Adrenal gland (tissue), 9 donors: ENCODE measurements at regions not wholly inside any gene's neighbourhood (a gene's known extent, or its start where the extent isn't known, plus 50 kb on each side); places are given as distances from the start of the nearest gene placed in this dataset.

ENCODE experiments used
- DNase-seq, 7 donors: peaks; one replicate each; pipeline ENCODE4 v3.0.0-alpha.2; 2019 to 2020
- H3K27ac ChIP-seq, 5 donors: fragments of 200-600 bp; sonication (generic) in 4 of 5; 1 replicate in 3 of 5; 2 replicates in 2 of 5; pipeline versions ENCODE4 v1.5.1 to v1.8.0; 2016 to 2020; ENCODE audit warnings: mild to moderate bottlenecking in 1 of 5
- H3K27me3 ChIP-seq: fragments of 200-600 bp; 2 replicates; pipeline ENCODE4 v1.8.0; 2021
- H3K36me3 ChIP-seq, 2 donors: fragments of 200-600 bp; replicated peaks in 1 of 2; 1 replicate in 1 of 2; 2 replicates in 1 of 2; pipeline versions ENCODE4 v1.5.1 to v1.8.0; 2018 to 2022
- H3K4me1 ChIP-seq, 2 donors: fragments of 200-600 bp; replicated peaks in 1 of 2; 1 replicate in 1 of 2; 2 replicates in 1 of 2; pipeline versions ENCODE4 v1.5.1 to v1.8.0; 2018 to 2021
- H3K4me3 ChIP-seq, 4 donors: fragments of 200-600 bp; sonication (generic) in 3 of 4; one replicate each; pipeline ENCODE4 v1.5.1; 2016 to 2018
- H3K9me3 ChIP-seq, 3 donors: fragments of 200-600 bp; sonication (generic) in 1 of 3; replicated peaks in 1 of 3; 1 replicate in 2 of 3; 2 replicates in 1 of 3; pipeline versions ENCODE4 v1.5.1 to v1.8.0; 2016 to 2021
- POLR2A ChIP-seq, 2 donors: fragments of 450-650 bp; IDR thresholded peaks; one replicate each; pipeline ENCODE4 v1.6.1; 2017; ENCODE audit warnings: antibody characterized with exemption in 2 of 2, mild to moderate bottlenecking in 2 of 2, moderate library complexity in 1 of 2
- WGBS, 4 donors: extraction: QIAGEN DNeasy Blood & Tissue Kit in 2 of 4; methylation state at CpG; one replicate each; pipeline versions ENCODE4 v1.1.5 to v1.1.7; 2013 to 2017; 5-methylcytosine and 5-hydroxymethylcytosine counted together
- intact Hi-C, 2 donors: fragments of 100-400 bp; cut with DNase I; formaldehyde crosslinking; loops; one replicate each; pipeline versions ENCODE4 v1.14.1 to v1.15.0; 2022 to 2023
- TF ChIP-seq, protein P1 (sequence below), 6 experiments: fragments of 450-650 bp in 4 of 6; fragments of 200-600 bp in 2 of 6; sonication (generic) in 1 of 6; IDR thresholded peaks; 1 replicate in 5 of 6; 2 replicates in 1 of 6; pipeline versions ENCODE4 v1.5.1 to v1.8.0; 2016 to 2021; ENCODE audit warnings: antibody characterized with exemption in 6 of 6, mild to moderate bottlenecking in 2 of 6, moderate library complexity in 1 of 6
- donor health status: healthy with polysubstance abuse.
- donor health status: Bipolar disorder and iron deficiency.
- donor health status: DM: yes; HTN: yes; CAD: no.
- donor health status: DM: no; HTN: no; CAD: no.
- donor health status: DM: no; HTN: no; CAD: no.

DNA sequence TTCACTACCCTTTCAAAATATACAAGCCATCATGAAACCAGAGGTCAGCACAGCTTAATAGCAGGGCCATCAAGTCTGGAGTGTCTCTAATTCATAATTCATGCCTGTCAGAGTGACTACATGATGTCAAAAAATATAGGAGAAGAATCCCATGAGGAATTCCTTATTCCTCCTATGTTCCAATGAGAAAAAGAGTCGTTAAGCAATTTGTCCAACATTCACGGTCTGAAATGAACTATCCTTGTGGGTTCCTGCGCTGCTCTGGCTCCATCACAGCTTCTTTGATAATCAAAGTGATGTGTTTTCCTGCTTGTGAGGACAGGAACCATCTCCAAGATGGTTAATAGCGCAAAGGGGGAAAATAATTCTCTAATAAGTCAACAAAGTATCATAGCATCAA, 560.4 kb upstream of the KLHL29 start:
- Histone ChIP-seq H3K27ac (no peak overlapping the region), H3K9me3 (no peaks in the 10 kb centered on the region), H3K27me3 (no peaks in the 10 kb centered on the region), H3K4me1 (no peaks in the 10 kb centered on the region), H3K4me3 (no peak overlapping the region), H3K36me3 (no peaks in the 10 kb centered on the region)
- TF ChIP-seq, protein P1, sequence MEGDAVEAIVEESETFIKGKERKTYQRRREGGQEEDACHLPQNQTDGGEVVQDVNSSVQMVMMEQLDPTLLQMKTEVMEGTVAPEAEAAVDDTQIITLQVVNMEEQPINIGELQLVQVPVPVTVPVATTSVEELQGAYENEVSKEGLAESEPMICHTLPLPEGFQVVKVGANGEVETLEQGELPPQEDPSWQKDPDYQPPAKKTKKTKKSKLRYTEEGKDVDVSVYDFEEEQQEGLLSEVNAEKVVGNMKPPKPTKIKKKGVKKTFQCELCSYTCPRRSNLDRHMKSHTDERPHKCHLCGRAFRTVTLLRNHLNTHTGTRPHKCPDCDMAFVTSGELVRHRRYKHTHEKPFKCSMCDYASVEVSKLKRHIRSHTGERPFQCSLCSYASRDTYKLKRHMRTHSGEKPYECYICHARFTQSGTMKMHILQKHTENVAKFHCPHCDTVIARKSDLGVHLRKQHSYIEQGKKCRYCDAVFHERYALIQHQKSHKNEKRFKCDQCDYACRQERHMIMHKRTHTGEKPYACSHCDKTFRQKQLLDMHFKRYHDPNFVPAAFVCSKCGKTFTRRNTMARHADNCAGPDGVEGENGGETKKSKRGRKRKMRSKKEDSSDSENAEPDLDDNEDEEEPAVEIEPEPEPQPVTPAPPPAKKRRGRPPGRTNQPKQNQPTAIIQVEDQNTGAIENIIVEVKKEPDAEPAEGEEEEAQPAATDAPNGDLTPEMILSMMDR (IDR thresholded peaks at IDR 0.05) = no peak
- no peak for TF ChIP-seq POLR2A (IDR thresholded peaks at IDR 0.05)
- WGBS, 4 donors = 82 to 86% (median 84%) methylated on average over 4 of the region's 4 CpGs
- no peak for DNase-seq
- intact Hi-C loops = no loop called here

DNA sequence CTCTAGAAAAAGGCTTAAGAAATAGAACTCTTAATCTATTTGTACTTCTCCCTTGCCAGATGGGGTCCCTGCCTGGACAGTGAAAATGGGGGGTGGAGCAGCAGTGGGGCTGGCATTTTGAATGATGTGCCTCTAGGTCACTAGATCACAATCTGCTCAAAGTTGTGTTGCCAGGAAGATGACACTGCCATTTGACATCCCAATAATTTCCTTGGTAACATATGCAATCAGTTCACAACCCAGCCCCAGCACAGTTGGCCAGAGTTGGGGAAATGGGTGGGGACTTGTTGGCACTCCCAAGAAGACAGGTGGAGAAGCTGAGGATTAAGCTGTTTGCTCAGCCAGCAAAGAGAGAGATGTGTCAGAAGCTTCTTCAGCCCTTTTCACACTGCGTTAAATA, 558.3 kb upstream of the KLHL29 start:
- no peaks in the 10 kb centered on the region for H3K36me3 ChIP-seq
- DNase-seq = no peak
- TF ChIP-seq, protein P1 (IDR thresholded peaks at IDR 0.05) = no peak
- no peak for TF ChIP-seq POLR2A (IDR thresholded peaks at IDR 0.05)
- intact Hi-C loops = no loop called here
- H3K4me3 ChIP-seq = no peak overlapping the region
- H3K27ac ChIP-seq = no peak overlapping the region
- WGBS, 4 donors = 44 to 100% (median 93%) methylated on average over 1 of the region's 1 CpG
- no peaks in the 10 kb centered on the region for H3K9me3 ChIP-seq
- H3K27me3 ChIP-seq = no peaks in the 10 kb centered on the region
- no peaks in the 10 kb centered on the region for H3K4me1 ChIP-seq

- H3K4me3 ChIP-seq = no peak overlapping the region
- H3K36me3 ChIP-seq = no peaks in the 10 kb centered on the region
- no peaks in the 10 kb centered on the region for H3K9me3 ChIP-seq
- H3K27me3 ChIP-seq = no peaks in the 10 kb centered on the region
- TF ChIP-seq, protein P1 (IDR thresholded peaks at IDR 0.05) = no peak
- no peak for TF ChIP-seq POLR2A (IDR thresholded peaks at IDR 0.05)
- H3K27ac ChIP-seq = no peak overlapping the region
- 75 to 82% (median 77%) methylated on average over 5 of the region's 5 CpGs for WGBS, 4 donors
- no peaks in the 10 kb centered on the region for H3K4me1 ChIP-seq
- intact Hi-C loops = no loop called here
- no peak for DNase-seq
Observed at GRCh38 chr2:22829791-22830190, 555.2 kb upstream of the KLHL29 start.

GRCh38 chr2:22832196-22832595, 552.8 kb upstream of the KLHL29 start:
- Histone ChIP-seq H3K4me1 (no peaks in the 10 kb centered on the region), H3K4me3 (no peak overlapping the region), H3K36me3 (no peaks in the 10 kb centered on the region), H3K27me3 (no peaks in the 10 kb centered on the region), H3K9me3 (no peaks in the 10 kb centered on the region), H3K27ac (no peak overlapping the region)
- TF ChIP-seq, protein P1 (IDR thresholded peaks at IDR 0.05) = no peak
- no peak for TF ChIP-seq POLR2A (IDR thresholded peaks at IDR 0.05)
- intact Hi-C loops = no loop called here
- DNase-seq = no peak
- 81 to 89% (median 84%) methylated on average over 2 of the region's 2 CpGs for WGBS, 4 donors
